ENCODE measurements at regions not wholly inside any gene's neighbourhood (a gene's known extent, or its start where the extent isn't known, plus 50 kb on each side); places are given as distances from the start of the nearest gene placed in this dataset.

DNA sequence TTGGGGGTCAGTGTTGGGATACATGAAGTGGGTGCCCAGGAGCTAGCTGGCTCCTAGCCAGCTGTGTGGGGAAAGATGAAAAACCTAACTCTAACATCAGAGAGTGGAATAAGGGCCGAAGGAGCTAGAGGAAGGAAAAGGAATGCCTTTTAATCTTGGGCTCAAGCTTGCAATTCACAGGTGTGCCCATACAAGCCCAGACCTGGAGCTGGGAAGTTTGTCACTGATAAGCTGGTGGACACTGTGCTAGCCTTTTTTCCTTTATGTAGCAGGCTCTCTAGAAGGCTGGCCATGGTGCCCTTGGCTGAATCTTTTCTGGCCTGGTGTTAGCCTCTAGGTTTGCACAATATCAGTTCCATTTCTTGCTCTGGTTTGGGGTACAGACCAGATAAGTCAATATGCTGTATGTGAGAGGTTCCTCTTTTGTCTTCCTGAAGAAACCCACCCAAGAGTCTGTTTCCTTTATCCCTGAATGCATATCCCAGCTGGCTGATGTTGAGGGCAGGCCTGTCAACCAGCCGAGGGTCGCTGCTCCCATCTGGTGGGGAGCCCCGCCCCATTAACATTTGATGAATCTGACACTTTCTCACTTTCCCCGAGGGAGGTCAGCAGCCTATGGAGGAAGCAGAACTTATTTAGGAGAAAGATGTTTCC is 92.4 kb upstream of the CXCL14 start:
- no peak for TF ChIP-seq POLR2AphosphoS5 (IDR thresholded peaks at IDR 0.05)
- TF ChIP-seq, protein P1, sequence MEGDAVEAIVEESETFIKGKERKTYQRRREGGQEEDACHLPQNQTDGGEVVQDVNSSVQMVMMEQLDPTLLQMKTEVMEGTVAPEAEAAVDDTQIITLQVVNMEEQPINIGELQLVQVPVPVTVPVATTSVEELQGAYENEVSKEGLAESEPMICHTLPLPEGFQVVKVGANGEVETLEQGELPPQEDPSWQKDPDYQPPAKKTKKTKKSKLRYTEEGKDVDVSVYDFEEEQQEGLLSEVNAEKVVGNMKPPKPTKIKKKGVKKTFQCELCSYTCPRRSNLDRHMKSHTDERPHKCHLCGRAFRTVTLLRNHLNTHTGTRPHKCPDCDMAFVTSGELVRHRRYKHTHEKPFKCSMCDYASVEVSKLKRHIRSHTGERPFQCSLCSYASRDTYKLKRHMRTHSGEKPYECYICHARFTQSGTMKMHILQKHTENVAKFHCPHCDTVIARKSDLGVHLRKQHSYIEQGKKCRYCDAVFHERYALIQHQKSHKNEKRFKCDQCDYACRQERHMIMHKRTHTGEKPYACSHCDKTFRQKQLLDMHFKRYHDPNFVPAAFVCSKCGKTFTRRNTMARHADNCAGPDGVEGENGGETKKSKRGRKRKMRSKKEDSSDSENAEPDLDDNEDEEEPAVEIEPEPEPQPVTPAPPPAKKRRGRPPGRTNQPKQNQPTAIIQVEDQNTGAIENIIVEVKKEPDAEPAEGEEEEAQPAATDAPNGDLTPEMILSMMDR (IDR thresholded peaks at IDR 0.05): no peak
- TF ChIP-seq POLR2A (IDR thresholded peaks at IDR 0.05): no peak

Data from breast epithelium (tissue), 3 donors.